ENCODE measurements at regions not wholly inside any gene's neighbourhood (a gene's known extent, or its start where the extent isn't known, plus 50 kb on each side); places are given as distances from the start of the nearest gene placed in this dataset.

DNA sequence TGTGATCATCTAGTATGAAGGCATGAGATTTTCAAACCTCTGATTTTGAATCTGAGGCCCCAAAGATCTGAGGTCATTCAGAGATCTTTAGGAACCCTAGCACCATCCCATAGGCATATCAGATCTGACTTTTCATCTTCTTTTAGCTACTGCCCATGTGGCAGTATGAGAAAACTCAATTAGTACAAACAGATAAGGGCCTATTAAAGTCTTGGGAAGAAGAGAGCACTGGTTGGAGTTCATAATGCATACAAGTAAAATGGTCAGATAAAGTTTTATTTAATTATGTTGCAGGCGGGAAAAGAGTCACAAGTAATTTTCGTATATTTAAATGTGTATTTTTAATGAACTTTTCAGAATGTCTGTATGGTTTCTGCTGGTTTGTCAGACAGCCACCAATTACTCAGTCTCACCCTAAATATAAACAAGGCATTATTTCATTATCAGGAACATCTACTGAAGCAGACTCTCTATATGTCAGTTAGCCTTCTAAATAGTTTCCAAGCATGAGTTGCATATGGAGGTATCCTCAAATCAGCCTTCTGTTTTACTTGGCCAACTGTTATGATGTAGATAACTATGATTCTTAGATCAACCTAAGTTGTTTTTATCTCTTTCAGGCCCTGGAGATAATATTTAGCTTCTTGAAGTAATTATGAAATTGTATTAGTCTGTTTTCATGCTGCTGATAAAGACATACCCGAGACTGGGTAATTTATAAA is 340.3 kb upstream of the TBC1D5 start:
- no peak for DNase-seq (ENCODE audit: low read depth in 2 of 2)

DNA sequence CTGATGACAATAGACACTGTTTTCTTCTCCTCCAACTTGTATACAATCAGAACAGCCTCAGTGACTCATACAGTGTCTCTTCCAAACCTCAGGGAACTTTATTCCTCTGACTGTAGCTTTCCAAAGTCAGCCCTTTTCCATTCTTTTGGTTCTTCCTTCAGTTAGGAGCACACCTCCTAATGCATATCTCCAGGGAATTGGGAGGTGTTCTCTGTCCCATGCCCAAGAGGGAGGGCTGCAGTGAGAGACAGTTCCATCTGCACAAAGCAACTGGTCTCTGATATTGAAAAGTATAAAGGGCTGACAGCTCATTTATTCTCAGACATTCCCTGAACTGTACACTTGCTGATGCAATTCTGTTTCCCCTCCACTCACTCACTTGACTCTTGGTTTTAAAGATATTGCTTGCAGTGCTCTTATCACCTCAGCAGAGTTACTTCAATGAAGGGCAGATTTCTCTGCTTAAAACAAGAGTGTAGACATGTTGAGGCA is 337.8 kb upstream of the TBC1D5 start:
- no peak for DNase-seq (ENCODE audit: low read depth in 2 of 2)

DNA sequence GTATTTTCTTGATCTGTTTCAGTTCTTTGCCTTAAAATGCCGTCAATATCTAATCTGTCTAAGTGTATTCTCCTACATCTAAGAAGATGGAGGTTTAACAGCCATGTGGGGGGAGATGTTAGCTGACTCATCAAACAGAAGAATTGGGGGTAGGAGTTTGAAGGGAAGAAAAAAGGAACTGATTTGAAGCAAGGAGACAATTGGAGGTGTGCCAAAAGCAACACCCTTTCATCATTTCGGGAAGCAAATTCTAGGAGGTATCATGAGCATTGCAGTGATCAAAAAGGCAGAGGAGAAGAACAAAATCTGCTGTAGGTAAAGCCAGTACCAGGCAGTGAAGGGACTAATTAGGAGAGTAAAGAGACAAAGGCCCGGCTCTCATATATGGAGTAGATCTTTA is 337.3 kb upstream of the TBC1D5 start:
- no peak for DNase-seq (ENCODE audit: low read depth in 2 of 2)

DNA sequence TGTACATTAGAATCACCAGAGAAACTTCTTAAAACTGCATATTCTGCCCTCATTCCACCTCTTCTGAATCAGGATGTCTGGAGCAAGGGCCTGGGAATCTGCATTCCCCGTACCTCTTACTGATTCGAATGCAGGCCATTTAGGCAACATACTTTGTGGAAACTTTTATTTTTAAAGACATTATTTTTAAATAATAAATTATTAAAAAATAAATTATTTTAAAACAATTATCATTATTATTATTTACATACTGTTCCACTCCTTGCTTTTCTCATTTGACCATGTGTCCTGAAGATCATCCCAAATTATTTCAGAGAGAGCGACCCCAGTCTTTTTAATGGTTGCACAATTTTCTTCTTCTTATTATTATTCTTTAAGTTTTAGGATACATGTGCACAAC is 336.6 kb upstream of the TBC1D5 start:
- DNase-seq (ENCODE audit: low read depth in 2 of 2), result no peak

DNA sequence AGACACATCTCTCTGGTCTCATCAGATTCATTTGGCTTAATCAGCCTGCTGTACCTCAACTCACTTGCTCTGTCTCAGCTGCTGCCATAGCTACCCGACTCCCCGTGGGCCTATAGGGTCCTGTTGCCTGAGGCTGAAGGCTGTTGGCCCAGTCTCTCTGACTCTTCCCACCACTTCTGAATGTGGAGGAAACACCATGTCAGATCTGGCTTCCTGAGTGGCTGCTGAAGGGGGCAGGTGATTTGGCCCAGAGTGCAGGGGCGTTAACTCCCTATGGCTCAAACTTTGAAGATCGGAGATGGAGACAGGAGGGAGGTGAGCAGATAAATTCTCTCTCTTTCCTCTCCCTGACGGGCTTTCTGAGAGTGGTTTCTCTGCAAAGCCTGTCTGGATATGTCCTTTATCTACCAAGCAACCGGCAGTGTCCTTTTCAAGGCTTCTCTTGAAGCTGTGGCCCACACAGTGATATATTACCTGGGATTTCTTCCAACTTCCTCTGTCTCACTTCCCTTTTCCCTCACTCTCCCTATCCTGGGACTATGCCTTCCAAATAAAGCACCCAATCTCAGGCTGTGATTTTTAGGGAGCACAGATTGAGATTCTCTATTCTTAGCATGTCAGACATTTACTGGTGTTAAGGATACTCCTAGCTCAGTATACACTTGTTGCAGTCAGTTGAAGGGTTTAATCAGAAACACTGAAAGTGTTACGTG is 334.9 kb upstream of the TBC1D5 start:
- no peak for DNase-seq (ENCODE audit: low read depth in 2 of 2)

DNA sequence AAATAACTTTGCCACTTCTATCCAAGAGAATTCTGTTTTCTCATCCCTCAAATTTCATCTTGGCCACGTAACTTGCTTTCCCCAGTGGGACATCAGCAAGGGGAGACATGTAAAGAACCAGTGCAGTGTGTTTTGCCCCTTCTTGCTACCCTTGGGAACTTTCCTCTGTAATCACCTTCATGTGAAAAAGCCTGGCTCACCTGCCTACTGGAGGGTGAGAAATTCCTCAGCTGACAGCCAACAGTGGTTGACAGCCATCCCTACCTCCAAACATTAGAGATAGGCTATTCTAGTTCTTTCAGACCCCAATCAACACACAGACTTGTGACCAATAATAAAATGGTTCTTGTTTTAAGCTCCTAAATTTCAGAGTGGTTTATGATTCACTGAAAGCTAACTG is 333.9 kb upstream of the TBC1D5 start:
- DNase-seq (ENCODE audit: low read depth in 2 of 2), result no peak

DNA sequence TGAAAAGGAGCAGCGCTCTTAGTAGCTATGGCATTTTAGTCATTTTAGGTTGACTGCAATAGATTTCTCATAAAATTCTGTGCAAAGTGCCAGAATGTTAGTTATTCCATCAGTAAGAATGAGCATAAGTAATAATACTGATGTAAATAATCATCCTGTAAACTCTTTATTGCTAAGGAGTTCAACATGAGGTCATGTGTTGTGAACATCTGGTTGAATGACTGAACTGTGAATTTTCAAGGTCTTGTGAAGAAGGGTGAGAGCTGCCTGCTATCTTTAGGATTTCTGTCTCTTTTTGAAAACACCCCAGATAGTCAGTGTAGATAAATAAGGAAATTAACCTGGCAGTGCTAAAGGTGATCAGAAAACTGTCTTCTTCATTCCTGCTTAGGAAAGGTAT is 333.4 kb upstream of the TBC1D5 start:
- no peak for DNase-seq (ENCODE audit: low read depth in 2 of 2)

DNA sequence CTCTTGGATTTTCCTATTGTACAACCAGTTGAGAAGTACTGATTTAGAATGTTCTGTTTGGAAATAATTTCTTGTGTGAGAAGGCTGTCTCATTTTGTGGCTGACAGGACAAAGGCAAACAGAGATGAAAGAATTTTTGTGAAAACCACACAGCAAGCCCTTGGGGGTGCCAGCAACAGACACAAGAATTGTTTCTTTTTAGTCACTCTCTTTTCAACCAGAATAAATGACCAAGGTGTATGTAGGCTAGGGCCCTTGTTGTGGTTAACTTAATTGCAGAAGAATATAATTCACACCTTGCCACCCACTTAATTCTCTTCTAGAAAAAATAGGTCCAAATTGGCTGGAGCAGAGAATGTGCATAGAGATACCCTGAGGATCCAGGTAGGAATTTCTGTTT is 329.4 kb upstream of the TBC1D5 start:
- no peak for DNase-seq (ENCODE audit: low read depth in 2 of 2)

DNA sequence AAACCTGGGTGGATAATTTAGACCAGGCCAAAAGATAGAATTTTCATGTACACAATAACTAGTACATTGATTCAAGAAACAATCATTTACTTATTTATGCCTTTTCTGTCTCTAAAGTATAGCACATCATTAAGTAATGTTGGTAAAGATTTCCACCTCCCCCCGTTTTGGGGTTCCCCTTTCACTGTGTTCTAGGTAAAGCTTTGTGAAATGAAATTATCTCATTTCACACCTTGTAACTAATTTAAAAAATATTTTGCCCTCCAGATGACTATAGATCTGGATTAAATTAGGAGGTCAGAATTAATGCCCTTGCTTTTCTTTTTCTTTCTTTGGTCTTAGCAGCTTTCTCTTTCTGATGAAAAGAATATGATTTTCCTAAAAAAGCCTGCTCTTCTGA is 328.5 kb upstream of the TBC1D5 start:
- DNase-seq (ENCODE audit: low read depth in 2 of 2), result no peak

DNA sequence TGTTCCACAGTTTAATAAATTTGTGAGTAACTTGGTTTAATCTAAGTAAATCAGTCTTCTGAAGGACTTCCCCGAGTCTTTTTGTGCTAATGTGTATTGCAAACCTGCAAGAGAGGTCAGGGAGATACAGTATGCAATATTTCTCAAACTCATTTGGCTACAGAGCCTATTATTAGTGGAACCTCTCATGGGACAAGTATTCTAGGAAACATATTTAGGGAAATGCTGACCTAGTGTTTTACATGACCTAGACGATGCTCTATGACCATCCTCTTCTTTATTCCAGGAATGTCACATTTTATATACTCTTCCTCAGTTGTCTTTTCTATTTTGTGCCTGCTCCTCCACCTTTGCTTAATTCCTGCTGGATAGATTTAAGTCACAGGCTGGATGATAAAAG is 327.8 kb upstream of the TBC1D5 start:
- DNase-seq (ENCODE audit: low read depth in 2 of 2), result no peak

DNA sequence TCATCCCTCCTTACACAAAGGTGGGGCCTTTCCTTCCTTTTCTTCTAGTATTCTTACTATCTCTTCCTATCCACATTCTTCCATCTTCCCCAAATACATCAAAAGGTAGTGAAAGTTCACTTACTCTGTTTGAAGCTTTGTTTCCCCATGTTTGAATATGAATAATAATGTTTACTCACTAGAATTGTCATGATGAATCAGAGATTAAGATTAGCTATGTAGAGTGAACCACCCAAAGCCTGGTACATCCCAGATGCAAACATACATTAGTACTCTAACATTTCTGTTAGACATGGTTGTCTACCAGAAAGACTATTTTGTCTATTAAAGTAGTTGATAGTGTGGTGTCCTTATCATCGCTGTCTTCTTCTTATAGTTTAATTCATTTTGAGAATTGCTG is 327.1 kb upstream of the TBC1D5 start:
- DNase-seq (ENCODE audit: low read depth in 2 of 2), result no peak

DNA sequence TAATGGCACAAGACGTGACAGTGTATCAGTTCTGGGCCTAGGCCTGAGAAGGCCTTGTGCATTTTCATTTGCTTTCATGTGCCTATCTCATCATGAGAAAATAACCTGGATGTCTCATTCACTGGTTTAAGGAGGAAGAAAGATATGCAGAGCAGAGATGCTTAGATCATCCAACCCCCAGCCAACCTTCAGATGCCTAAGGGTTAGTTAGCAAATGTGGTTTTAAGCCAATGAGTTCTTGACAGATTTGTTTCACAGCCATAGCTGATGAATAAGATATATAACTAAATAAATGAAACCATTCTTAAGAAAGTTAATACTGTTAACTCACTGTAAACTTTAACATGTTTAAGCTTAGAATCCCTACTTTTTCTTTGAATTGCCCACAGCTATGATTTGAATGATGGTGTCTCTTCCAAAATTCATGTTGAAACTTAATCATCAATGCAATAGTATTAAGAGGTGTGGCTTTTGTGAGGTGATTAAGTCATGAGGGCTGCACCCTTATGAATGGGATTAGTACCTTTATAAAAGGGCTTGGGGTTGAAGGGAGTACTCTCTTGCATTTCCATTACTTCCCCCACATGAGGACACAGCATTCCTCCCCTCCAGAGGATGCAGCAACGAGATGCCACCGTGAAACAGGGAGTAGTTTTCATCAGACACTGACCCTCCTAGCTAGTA is 324.6 kb upstream of the TBC1D5 start:
- no peak for DNase-seq (ENCODE audit: low read depth in 2 of 2)

DNA sequence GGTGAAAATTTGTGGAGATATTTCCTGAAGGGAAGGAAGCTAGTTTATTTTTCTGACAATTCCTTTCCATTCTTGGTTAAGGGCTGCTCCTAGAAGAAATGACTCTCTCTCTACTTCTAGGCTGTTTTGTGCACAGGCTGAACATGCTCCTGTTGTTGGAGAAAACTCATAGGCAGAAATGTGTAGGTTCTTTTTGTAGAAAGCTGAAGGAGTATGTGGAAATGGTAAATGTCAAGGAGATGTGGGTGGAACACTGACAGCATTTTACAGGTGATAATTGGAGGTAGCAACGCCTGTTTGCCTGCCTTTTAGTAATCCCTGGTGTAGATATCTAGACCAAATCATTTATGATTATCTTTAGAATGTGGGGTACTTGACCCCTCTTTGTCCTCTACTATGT is 322.2 kb upstream of the TBC1D5 start:
- DNase-seq (ENCODE audit: low read depth in 2 of 2), result no peak

DNA sequence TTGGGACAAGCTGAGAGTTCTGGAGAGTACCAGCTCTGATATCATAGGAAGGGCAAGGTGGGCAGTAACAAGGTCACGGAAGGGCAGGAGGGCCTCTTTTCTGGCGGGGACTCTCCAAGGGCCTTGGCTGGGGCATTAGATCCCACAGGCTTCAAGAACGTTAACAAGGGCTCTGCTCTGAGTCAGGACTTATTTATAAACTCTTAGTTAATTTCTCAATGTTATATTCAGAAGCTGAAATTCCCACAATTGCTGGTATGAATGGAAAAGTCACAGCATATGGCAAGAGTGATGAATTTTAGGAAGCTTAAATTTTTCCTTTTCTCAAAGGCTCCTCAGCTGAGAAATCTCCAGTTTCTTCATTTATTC is 320.2 kb upstream of the TBC1D5 start:
- no peak for DNase-seq (ENCODE audit: low read depth in 2 of 2)

DNA sequence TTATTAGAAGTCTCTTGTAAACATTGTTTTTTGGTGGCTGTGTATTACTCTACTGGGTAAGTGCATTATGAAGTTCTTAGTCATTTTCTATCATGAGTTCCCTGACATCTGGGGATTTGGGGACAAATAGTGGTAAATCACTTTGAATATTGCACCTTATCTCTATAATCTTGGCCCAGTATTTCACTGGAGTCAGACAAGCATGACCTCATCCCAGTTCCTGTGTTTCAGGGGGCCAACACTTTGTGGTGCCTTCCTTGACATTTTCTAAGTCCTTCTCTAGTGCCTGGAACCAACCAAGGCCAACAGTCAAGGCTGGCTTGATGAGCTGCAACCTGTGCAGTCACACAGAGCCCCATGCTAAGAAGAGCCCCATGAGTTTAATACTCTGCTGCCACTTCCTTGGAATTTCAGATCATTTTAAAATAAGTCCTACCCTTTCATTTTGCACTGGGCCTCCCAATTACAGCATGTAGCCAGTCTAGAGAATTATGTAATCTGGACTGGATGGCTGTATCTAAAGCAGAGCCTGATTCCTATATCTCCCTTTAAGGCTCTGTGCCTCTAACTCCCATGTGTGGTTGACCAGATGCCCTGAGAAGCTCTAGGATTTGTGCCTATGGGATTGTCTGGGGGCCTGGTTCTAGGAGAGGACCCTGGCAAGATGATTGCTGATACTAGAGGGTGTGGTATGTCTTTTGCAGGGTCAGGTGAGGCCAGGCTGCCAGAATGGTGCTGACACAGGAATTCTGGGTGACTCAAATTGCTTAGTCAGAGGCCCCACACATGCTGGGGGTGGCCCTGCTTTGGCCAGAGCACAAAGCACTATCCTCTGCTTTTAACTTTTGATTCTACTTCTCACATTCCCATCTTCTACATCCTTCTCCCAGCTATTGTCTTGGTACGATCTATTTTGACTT is 319.6 kb upstream of the TBC1D5 start:
- DNase-seq (ENCODE audit: low read depth in 2 of 2), result no peak

DNA sequence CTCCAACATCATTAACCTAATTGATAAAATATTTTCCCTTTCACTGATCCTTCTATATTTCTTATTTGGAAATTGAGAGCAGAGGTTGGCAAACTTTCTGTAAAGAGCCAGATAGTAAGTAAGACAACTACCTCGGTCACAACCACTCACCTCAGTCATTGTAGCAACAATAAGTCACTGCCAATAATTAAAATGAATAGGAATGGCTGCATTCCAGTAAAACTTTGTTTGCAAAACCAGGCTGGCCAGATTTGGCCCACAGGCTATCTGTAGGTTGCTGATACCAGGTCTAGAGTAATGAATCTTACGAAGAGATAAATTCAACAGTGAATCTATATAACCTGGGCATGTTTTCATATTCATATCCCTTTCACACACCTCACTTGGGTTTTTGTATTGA is 316.2 kb upstream of the TBC1D5 start:
- DNase-seq (ENCODE audit: low read depth in 2 of 2), result no peak

DNA sequence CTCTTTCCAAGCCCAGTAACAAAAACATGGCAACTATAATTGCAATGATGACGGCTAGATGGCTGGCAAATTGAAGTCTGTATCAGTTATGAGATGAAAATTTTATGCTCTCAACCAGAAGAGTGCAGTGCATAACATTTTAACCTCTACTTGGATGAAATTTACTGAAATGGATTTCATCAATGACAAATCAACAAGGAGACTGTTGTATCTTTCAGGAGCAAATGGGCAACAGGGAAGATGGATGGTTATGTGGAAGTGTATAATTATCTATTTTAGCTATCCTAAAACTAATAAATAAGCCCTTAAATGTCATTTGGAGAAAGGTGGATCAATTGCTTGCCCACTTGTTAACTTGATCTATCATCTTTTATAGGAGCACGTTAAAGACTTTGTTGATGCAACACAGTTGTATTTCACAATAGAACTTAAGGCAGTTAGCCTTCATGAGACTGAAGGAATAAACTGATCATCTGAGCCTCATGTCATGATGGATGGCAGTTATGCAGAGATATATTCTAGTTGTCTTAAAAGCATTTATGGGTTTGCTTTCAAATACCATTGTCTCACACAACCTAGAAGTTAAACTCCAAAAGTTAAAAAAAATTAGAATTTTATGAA is 315.1 kb upstream of the TBC1D5 start:
- no peak for DNase-seq (ENCODE audit: low read depth in 2 of 2)

DNA sequence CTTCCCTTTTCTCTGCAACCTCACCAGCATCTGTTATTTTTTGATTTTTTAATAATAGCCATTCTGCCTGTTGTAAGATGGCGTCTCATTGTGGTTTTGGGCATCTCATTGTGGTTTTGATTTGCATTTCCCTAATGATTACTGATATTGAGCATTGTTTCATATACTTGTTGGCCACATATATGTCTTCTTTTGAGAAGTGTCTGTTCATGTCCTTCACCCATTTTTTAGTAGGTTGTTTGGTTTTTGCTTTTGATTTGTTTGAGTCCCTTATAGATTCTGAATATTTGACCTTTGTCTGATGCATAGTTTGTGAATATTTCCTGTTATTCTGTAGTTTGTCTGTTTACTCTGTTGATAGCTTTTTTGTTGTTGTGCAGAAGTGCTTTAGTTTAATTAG is 312.2 kb upstream of the TBC1D5 start:
- DNase-seq (ENCODE audit: low read depth in 2 of 2), result no peak

DNA sequence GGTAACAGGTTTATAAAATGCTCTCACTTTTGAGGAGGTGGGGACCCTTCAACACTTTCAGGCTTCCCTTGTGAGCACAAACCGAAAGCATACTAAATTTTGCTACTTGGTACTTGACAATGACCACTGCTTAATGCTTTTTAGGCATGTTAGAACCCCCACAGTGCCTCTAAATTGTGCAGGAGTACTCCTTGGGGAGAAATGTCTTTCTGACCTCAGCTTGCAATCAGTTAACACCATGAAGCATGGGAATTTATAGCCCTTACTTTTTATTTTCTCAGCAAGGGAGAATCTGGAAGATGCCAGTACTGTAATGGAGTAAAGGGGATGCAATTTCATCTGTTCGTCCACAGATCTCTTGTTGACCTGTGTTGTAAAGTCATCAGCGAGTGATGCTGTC is 308.9 kb upstream of the TBC1D5 start:
- DNase-seq (ENCODE audit: low read depth in 2 of 2), result no peak

DNA sequence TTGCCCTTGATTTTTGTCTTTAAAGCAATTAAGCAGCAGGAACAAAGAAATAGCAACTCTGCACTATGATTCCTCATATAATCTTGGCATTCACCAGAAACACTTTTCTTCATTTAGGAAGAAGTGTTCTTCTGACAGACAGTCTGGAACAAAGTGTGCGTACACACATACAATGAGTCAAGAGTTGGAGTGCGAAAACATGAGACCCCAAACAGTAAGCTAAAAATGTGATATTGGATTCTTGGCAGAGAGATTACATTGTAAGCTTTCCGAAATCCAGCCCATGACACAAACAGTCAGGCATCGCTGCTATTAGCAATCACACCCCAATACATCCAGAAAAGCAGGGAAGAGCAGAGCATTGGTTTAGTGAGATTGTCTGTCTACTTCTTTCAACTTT is 306.7 kb upstream of the TBC1D5 start:
- DNase-seq (ENCODE audit: low read depth in 2 of 2), result no peak

DNA sequence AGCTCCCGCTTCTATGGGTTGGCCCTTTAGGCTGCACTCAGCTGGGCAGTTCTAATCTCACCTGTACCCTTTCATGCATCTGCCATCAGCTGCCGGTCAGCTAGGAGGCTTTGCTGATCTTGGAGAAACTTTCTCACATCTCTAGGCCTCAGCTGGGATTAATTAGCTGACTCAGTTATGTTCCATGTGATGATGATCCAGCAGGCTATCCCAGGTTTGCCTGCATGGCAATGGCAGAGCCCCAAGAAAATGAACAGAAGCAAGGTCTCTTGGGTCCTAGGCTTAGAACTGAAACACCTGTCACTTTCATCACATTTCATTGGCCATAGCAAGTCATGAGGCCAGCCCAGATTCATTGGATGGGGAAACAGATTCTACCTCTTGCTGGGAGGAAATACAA is 304.6 kb upstream of the TBC1D5 start:
- DNase-seq (ENCODE audit: low read depth in 2 of 2), result no peak
